Cardiac fibroblast (primary cell): ENCODE measurements at regions not wholly inside any gene's neighbourhood (a gene's known extent, or its start where the extent isn't known, plus 50 kb on each side); places are given as distances from the start of the nearest gene placed in this dataset.

ENCODE experiments used
- DNase-seq, 2 donors: peaks; one replicate each; pipeline versions ENCODE4 v3.0.0 to v3.0.0-alpha.2; 2010; ENCODE audit warnings: low read depth in 2 of 2
- H3K4me3 ChIP-seq, 2 donors: replicated peaks in 1 of 2; 1 replicate in 1 of 2; 2 replicates in 1 of 2; pipeline ENCODE4 v1.5.1; 2011; ENCODE audit warnings: low read depth in 2 of 2, low read length in 2 of 2, mild to moderate bottlenecking in 2 of 2, moderate library complexity in 1 of 2
- TF ChIP-seq, protein P1 (sequence below): IDR thresholded peaks from one replicate; pipeline ENCODE4 v1.5.1; 2011; ENCODE audit warnings: low read depth, mild to moderate bottlenecking, low read length, inconsistent platforms

DNA sequence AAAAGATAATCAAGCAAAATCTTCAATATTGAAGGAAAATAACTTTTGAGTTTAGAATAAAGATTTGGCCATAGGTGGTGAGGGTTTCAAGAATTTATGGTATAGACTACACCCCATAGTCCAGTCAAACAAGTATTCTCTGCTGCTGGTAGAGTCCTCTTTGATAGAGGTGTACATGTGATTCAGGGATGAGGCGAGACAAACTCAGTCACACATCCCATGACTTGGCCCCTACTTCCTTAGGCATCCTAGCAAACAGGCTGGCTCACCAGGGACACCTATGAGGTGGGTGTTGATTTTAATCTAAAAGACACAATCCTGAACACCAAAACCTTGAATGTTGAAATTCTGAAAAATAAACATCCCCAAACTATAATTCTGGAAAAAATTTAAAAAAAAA, 78.1 kb upstream of the SLC25A13 start:
- no peak for DNase-seq
- no peak overlapping the region for H3K4me3 ChIP-seq
- TF ChIP-seq, protein P1, sequence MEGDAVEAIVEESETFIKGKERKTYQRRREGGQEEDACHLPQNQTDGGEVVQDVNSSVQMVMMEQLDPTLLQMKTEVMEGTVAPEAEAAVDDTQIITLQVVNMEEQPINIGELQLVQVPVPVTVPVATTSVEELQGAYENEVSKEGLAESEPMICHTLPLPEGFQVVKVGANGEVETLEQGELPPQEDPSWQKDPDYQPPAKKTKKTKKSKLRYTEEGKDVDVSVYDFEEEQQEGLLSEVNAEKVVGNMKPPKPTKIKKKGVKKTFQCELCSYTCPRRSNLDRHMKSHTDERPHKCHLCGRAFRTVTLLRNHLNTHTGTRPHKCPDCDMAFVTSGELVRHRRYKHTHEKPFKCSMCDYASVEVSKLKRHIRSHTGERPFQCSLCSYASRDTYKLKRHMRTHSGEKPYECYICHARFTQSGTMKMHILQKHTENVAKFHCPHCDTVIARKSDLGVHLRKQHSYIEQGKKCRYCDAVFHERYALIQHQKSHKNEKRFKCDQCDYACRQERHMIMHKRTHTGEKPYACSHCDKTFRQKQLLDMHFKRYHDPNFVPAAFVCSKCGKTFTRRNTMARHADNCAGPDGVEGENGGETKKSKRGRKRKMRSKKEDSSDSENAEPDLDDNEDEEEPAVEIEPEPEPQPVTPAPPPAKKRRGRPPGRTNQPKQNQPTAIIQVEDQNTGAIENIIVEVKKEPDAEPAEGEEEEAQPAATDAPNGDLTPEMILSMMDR, result no peak

DNA sequence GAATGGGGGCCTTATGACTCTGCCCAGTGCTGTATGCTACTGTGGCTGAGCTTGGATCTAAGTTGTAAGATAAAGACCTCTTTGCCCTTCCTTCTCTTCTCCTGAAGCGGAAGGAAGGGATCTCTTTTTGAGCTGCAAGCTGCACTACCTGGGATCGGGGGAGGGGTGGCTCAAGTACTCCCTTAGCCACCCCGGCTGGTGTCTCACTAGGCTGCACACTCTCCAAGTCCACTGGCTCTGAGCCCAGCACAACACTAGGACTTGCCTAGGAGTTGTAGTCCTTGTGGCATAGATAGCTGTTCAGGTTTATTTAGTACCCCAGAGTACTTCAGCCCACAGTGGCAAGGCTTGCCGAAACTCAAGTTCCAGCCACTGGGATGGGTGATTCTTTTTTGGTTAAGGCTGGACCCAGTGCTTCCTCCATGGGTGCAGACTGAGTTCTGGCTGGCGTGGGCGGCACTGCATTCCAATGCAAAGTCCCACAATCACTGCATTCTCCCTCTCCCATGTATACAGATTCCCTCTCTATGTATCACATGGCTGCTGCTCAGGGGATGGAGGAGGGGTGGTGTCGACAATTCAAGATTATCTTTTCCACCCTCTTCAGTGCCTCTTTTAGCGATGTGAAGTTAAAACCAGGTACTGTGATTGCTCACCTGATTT, 76.2 kb upstream of the SLC25A13 start:
- DNase-seq, result no peak
- TF ChIP-seq, protein P1, result no peak
- H3K4me3 ChIP-seq, result no peak overlapping the region

DNA sequence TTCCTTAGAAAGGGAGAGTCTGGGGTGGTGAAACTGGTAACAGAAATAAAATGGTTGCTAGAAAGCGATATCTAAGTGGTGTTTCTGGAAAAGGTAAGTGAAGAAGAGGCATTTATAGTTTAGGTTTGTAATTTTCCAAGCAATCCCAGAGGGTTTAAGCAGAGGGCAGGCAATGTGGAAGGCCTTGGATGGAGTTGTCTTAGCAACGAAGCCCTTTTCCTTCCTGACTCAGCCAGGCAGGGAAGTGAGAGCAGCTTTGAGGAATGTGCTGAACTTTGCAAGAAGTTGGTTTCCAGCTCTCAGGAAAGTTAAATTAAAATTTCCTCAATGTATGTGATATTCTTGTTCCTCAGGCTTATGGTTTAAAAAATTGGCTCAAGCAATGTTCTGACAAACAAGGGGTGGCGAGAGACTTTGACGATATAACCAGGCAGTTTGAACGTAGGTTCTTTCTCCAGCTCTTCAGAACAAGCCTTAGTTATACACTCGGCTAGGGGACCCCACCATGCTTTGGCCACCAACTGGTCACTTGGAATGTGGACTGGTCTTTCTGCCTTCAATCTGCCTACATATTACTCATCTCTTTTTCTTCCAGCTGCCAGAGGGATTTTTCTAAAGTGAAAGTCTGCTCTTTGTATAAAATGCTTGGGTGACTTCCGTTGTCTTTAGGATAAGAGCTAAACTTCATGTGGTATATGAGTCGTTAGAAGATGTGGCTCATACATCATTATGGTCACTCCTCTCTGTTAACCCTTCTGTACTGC, 66.9 kb upstream of the SLC25A13 start:
- peak; percentile 77 to 86 for DNase-seq
- TF ChIP-seq, protein P1, result no peak
- H3K4me3 ChIP-seq, result no peak overlapping the region

DNA sequence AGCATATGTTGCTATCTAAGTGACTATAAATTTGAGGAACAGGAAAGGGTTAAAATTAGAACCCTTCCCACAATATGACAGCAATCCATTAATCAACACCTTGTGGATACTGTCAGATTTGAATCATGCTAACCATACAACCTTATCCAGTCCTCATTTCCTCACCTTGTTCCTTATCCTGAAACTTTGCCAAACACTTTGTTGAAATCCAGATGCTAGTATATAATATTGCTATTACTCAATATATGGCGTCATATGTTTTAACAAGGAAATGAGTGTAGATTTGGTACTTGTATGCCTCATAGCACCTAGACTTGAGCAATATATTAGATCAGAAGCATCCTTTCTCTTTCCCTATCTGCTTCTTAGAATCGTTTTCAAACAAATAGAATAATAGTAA, 66.3 kb upstream of the SLC25A13 start:
- TF ChIP-seq, protein P1, result no peak
- H3K4me3 ChIP-seq, result no peak overlapping the region
- peak; percentile 65 to 83 for DNase-seq

DNA sequence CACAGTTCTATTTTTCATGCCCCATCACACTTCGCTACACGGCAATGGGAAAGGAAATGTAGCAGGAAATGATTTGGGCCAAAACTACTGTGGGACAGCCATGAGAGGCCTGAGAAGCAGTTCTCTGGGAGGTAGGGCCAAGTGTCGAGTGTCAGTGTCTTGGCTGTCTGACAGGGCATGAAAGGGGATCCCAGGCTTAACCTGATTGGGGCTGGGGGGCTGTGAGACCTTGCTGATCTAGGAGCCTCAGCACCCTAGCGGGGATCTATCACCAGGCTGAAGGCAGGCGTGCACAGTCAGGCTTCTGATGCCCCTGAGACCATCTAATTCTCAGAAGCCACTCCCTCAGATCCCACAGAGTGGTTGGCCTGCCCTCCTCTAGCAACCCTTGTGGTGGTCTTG, 58.2 kb upstream of the SLC25A13 start:
- TF ChIP-seq, protein P1, result no peak
- H3K4me3 ChIP-seq, result no peak overlapping the region
- no peak for DNase-seq

DNA sequence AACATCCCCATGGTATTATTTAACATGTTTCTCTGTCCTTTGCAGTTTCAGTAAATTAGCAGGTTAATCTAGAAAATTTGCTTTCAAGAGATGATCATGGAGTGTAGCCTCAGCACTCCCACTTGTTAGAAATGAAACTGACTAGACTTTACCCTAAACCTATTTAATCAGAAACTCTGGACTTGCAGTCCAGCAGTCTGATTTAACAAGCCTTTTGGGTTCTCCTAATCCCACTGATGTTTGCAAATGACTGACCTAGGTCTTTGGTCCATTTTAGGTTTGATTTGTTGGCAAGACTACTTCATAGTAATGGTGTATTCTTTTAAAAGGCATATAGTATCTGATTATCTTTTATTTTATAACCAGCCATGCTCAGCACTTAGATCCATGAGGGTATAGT, 55.5 kb upstream of the SLC25A13 start:
- no peak for DNase-seq
- H3K4me3 ChIP-seq, result no peak overlapping the region
- TF ChIP-seq, protein P1, result no peak
